CD4-positive, alpha-beta T cell treated with Interleukin-1 beta for 1 hour (primary cell): ENCODE measurements at regions not wholly inside any gene's neighbourhood (a gene's known extent, or its start where the extent isn't known, plus 50 kb on each side); places are given as distances from the start of the nearest gene placed in this dataset.
"Not testable (repeated sequence)": the region's sequence is repeated elsewhere in the genome, so short reads cannot be mapped to it uniquely, and the experiment has no call there.

Experiments
- DNase-seq, 2 donors: peaks; one replicate each; pipeline ENCODE4 v3.0.0-alpha.2; 2020 to 2022

GRCh38 chr3:31300456-31301443 is 232.0 kb upstream of the STT3B start:
- DNase-seq, result no peak

GRCh38 chr3:31302343-31302742 is 230.4 kb upstream of the STT3B start:
- no peak for DNase-seq

- no peak for DNase-seq
Observed at GRCh38 chr3:31305340-31305739, 227.4 kb upstream of the STT3B start.

- no peak for DNase-seq
Observed at GRCh38 chr3:31307131-31307785, 225.5 kb upstream of the STT3B start.

GRCh38 chr3:31311559-31311958 is 221.2 kb upstream of the STT3B start:
- no peak for DNase-seq

GRCh38 chr3:31312400-31312799 is 220.3 kb upstream of the STT3B start:
- DNase-seq, result no peak

DNA sequence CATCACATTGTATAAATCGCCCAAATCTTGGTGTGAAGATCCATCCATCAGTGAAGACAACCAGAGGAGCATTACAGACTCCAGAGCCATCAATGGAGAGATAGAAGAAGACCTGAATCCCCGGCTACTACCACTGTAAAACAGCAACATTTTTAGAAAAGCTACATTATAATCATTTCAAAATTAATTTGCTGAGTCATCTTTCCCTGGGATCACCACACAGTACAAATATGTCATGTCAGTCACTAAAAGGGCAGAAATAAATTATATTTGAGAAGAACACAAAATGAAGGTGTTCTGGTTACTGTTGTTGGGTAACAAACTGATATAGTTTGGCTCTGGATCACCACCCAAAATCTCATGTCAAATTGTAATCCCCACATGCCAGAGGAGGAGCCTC is 218.5 kb upstream of the STT3B start:
- no peak for DNase-seq

DNA sequence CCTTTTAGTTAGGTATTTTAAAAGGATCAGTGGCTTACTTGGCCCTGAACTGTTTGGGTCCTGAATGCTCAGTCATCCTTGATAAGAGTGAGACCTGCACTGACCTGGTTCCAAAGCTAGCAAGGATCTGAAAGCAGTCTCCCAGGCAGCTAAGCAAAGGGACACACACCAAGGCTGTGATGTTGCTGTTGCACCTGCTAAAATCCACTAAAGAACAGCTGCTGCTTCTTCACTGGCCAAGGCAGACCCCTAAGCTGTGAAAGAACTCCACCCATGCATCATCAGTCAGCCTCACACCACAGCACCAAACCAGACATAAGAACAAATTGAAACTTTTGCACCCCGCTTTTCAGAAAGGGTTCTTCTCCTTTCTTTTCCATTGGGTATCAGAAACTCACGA is 213.4 kb upstream of the STT3B start:
- no peak for DNase-seq

DNA sequence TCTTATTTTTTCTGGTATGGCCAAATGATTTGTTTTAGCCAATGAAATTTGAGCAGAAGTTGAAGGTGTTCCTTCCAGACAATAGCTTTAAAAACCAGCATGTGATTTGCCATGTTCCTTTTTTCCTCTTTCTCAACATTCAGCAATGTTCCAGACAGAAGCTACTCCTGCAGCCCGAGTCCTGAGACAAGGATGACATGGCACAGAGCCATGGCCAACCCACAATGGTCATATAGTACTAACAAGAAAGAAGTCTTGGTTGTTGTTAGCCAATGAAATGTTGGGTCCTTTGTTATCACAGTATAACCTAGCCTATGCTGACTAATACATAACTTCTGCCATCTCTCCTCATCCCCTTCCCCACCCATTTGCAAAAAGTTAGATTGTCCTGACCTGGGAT is 211.1 kb upstream of the STT3B start:
- DNase-seq, result no peak

DNA sequence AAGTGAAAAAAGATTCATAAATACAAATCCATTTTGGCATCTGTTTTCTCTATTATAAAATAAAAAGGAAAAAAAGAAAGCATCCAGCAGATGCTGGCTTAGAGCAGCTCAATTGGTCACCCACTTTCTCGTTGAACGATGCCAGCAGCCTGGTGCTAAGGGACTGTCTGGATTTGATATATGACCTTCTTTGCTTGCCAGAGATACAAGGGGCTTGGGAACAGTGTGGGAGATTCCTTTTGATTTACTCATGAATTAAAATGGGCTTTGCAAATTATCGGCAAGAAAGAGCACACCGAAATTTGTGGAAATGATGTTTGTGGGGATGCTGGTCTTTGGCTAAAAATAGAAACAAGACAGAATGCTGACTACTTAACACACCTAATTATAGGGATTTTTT is 210.3 kb upstream of the STT3B start:
- no peak for DNase-seq

DNA sequence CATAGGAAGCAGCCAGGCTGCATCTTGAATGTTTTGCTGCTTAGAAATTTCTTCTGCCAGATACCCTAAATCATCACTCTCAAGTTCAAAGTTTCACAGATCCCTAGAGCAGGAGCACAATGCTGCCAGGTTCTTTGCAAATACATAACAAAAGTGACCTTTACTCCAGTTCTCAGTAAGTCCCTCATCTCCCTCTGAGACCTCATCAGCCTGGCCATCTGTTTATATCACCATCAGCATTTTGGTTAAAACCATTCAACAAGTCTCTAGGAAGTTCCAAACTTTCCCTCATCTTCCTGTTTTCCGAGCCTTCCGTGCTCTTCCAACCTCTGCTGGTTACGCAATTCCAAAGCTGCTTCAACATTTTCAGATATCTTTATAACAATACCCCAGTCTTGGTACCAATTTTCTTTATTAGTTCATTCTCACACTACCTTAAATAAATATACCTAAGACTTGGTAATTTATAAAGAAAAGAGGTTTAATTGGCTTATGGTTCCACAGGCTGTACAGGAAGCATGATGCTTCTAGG is 204.8 kb upstream of the STT3B start:
- not testable (repeated sequence) for DNase-seq

- no peak for DNase-seq
Observed at GRCh38 chr3:31331278-31331677, 201.4 kb upstream of the STT3B start.

DNA sequence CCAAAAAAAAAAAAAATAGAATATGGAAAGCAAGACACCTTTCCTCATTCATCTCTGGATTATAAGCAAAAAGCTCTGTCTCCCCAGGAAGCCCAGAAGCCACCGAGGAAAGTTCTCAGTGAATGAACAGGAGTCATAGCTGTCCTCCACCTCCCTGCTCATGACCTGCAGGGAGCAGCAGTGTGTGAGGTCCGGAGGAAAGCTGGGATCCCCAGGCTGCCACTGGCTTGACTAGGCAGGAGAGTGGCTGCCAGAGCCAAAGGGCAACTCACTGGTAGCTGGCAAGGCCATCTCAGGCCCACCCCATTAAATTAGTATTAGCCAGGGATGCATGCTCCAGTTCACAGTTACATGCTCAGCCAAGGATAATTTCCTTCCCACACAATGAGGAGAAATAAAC is 191.6 kb upstream of the STT3B start:
- no peak for DNase-seq

- DNase-seq, result no peak
Observed at GRCh38 chr3:31343075-31343474, 189.7 kb upstream of the STT3B start.

DNA sequence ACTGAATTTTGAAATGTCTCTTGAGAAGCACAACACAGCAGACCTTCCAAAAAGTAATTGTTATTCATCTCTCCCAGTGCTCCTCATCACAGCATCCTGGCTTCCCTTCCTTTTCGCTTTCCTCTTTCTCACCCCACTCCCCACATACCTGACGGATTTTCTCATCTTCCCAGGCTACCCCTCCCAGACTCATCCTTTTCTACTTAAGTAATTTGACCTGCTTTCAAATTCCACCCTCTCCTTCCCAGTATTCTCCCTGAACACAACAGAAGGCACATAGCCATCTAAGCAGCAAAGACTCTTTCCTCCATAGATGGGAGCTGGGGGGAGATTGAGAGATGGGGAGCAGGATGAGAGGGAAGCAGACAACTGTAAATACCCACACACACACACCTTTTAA is 187.1 kb upstream of the STT3B start:
- DNase-seq, result no peak

- DNase-seq, result no peak
Observed at GRCh38 chr3:31346542-31346979, 186.2 kb upstream of the STT3B start.

- no peak for DNase-seq
Observed at GRCh38 chr3:31349001-31349748, 183.6 kb upstream of the STT3B start.

- DNase-seq, result no peak
Observed at GRCh38 chr3:31350307-31350706, 182.4 kb upstream of the STT3B start.

DNA sequence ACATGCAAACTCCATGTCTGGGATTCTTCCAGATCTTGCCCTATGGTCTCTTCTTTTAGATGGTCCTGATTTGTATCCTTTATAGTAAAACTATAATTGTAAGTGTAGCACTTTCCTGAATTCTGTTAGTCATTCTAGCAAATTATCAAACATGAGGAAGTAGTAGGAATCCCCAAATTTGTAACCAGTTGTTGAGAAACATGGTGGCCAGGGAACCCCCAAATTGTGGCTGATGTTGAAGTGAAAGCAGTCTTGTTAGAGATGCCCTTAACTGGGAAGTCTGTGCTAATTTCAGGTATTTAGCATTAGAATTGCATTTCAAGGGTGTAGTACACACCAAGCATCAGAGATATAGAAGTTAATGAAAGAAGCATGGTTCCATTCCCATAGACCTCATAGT is 180.4 kb upstream of the STT3B start:
- no peak for DNase-seq

DNA sequence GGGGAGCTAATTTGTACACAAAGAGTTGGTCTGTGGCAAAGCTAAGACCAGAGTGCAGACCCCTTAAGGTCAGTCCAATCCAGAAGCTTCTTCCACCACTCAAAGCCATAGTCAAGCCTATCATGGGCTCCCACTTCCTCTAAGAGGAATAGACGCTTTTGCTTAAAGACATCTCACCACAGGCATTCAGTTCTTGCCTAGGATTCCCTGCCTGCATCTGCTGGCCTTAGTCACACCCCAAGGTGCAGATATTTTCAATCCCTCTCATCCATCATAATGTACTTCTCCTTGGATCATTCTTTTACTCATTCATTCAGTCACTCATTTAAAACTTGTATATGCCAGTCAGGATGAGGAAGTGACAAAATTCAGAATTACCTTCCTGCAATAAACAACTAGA is 179.6 kb upstream of the STT3B start:
- DNase-seq, result no peak

DNA sequence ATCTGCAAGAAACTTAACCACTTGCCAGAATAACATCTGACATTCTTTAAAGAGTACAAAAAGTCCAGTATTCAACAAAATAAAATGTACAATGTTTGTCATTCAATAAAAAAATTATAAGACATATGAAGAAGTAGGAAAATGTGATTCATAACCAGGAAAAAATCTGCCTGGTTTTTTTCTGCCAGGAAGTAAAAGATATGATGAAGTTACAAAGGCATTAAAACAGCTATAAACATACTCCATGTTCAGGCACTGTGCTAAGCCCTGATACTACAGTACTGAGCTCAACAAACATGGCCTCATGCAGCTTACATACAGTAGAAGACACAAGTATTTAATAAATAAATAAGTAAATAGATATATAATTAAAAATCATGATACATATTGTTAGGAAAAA is 178.4 kb upstream of the STT3B start:
- no peak for DNase-seq

- DNase-seq, result no peak
Observed at GRCh38 chr3:31355807-31356206, 176.9 kb upstream of the STT3B start.

DNA sequence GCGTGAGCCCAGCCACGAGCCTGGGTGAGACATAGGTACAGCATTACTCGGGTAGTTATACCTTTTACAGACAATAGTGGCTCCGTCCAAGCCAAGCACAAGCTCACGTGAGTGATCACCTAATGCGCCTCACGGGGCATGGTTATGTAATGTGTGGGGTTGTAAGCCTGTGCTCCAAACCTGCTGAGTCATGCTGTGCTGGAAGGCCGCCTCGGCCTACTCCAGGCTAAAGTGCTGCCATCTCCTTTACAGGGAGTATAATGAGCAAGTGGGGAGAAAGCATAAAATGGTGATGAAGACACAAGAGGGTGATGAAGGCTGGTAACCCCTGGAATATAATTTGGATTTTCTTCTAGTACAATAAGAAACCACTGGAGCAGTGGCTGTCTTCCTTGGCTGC is 175.8 kb upstream of the STT3B start:
- peak in 1 of 2 donors; percentile 6 for DNase-seq
